Activated CD4-positive, CD25-positive, alpha-beta regulatory T cell treated with anti-CD3 and anti-CD28 coated beads, Interleukin-2, amount 50 U/mL, for 16 hours (primary cell): ENCODE measurements at regions not wholly inside any gene's neighbourhood (a gene's known extent, or its start where the extent isn't known, plus 50 kb on each side); places are given as distances from the start of the nearest gene placed in this dataset.

ENCODE experiments used
- DNase-seq: peaks from one replicate; pipeline ENCODE4 v3.0.0-alpha.2; 2020; ENCODE audit warnings: low read depth, low spot score

DNA sequence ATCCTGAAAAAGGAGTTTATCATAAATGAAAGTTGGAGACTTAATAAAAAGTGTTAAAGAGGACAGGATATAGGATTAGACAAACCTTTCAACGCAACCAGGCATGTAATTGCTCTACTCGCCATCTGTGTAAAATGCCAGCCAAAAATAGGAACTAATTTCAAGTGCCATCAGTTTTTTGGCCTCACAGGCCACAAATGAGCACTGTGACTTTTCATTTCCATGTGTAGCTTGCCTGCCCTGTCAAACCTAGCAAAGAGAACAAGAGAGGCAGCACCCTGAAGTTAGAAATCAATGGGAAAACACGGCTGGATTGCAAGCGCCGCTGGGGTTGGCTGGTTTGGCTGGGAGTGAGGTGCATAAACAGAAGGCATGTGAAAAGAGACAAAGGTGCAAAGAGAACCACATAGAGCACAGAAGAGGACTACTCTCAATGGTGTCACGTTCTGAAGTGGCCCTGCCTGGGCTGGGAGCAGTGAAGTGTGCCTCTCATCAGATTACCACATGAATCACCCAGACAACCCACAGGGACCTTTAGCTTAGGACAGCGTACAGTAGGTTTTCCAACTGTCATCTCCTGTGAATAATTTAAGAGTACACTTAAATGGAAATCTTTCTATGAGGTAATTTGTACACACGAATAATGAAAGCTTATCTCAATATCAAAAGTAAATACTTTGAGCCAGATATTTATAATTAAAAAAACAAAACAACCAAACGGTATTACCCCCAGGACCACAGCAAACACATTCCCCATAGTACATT is 78.0 kb upstream of the NHSL1 start:
- DNase-seq, result no peak

DNA sequence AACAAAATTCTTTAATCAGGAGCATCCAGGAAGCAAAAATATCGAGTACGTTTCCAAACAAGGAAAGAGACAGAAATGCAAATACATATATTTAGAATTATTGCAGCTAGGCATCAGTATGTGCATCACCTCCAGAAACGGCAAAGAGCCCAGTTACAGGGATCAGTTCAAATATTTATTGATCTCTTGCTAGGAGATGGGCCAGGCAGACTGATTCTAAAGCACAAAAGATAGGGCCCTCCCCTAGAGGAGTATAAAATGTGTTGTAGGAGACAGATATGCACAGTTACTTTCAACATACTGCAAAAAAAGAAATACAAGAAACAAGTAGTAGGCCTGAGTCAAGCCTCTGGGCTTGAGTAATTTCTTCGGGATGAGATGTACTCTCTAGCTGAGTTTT is 80.7 kb upstream of the NHSL1 start:
- DNase-seq, result no peak

DNA sequence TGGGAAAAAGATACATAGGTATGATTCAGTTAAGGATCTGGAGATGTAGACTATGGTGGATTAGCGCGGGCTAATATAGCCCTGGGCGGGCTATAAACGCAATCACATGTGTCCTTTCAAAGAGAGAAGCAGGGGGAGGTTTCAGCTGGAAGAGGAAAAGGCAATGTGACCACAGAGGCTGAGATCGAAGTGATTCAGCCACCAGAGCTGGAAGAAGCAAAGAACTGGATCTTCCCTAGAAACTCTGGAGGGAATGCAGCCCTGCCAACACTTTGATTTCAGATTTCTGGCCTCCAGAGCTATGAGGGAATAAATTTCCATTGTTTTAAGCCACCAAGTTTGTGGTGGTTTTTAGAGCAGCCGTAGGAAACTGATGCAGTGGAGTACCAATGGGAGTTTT is 81.5 kb upstream of the NHSL1 start:
- no peak for DNase-seq

DNA sequence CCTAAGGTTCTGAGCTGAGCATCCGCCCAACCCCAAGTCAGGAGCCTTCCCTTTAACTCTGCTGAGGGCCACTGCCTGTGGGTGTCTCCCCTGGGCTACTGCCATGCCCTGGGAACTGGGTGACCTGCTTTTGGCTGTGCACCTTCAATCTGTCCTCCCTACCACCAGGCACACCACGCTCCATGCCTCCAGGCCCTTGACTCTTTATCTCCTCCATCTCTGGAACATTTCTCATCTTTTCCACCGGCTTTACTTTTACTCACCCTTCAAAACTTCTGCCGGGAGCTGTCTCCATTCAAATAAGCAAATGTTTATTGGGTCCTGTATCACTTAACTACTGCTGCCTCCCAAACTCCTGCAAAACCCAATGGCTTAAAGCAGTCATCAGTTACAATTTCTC is 83.3 kb upstream of the NHSL1 start:
- DNase-seq, result no peak

DNA sequence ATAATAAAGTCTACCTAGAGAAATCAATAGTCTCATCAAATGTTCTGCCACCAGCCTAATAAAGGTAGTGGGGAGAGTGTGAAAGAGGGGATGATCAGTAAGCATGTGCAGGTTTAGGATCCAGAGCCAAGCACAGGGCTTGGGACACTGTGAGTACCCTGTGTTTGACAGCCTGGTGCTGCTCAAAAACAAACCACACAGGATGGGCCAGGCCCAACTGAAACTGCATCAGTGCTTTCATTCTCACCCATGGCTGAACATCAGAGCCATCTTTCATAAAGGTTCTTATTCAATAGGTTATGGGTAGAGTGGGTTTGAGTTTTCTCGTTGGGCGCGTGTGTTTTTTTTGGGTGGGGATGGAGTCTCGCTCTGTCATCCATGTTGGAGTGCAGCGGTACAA is 87.3 kb upstream of the NHSL1 start:
- no peak for DNase-seq

DNA sequence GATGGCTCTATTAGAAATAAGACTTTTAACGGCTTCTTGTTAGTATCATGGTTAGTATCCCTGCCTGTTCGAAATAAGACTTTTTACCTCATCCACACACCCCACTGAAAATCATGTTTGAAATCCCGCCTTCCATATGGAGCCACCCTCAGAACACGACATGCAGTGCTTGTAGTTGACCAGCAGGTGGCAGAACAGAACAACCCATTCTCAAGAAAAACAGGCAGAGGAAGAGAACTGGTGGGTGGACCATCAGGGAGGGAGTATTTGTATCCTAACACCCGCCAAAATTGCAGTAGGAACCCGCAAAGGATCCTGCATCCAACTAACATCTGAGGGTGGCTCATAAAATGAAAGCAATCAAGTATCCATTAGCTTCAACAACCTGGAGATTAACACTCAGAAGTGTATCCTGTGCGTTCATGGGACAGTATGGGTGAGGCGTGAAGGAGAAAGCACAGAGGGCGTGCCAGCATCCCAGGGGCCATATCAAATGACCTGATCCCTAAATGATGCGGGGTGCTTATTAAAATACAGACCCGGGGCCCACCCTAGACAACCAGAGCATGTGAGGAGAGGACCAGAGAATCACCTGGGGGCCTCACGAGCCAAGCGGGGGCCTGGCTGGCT is 89.6 kb upstream of the NHSL1 start:
- peak; percentile 26 for DNase-seq

DNA sequence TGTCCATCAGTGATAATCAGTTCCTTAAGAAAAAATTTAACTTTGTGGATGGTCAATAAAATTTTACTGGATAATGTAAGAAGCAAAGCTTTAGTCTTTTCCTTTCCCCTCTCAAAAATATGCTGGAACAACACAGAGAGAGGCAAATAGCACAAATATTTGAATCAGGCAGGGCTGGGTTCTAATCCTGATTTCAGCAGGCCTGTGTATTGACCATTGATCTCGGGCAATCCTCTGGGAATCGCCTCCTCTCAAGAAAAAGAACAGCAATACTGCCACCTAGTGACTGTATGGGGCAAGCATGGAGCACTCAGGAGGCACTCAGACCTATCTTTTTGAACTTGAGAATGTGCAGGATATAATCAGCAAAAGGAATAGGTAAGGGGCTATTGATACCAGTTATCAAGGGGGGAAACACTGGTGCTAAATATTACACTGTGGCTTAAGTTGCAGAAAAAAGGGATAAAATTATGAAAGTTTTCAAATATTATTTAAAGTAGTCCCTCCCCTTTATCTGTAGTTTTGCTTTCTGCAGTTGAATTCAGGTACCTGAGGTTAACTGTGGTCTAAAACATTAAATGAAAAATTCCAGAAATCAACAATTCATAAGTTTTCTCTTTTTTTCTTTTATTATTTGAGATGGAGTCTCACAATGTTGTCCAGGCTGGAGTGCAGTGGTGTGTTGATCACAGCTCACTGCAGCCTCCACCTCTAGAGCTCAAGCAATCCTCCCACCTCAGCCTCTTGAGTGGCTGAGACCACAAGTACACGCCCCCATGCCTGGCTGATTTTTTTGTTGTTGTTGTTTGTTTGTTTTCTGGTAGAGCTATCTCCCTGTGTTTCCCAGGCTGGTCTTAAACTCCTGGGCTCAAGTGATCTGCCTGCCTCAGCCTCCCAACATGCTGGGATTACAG is 91.8 kb upstream of the NHSL1 start:
- DNase-seq, result peak; percentile 23

DNA sequence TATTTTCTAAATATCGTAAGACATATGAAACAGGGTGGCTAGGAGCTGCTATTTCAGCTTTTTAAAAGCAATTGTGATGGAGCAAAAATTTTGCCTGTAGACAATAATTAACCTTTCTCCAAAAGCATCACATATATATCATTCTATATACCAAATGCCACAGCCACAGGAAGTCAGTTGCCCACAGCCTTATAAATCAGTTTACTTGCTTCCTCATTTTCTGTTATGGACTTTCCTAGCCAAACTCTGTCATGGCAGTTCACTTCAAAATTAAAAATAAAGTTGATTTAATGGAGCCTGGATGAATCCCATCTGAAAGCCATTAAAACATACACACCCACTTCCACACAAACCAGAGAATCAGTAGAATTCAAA is 93.4 kb upstream of the NHSL1 start:
- DNase-seq, result no peak

DNA sequence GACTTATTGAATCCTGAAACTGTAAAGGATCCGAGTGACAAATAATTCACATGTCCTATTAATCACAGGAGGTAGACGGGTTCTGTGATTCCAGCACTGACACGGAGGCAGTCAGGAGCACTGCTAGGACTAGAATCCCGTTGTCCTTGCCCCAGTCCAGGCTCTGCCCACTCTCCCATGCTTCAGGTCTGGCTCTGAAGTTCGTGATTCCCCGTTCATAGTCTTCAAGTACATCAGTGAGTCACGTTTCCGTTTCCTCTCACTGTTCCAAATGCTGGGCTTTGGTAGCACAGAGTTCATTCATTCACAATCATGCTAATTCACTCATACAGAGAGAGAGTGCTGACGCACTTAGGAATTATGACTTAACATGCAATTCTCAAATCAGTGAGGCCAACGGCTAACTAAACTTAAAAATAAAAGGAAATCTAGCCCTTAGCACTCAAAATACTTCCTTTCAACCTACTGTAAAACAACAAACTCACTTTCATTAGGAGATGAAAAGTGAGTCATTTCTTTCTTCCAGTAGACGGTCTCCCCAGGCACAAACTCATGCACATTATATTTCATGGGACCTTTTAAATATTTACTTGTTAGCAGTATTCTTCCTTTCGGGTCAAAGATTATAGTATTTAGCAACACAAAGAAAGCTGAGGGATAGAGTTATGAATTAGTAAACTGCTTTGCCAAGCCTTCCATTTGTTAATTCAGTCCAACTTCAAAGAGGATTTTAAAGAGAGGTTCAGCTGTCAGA is 94.0 kb upstream of the NHSL1 start:
- DNase-seq, result no peak

DNA sequence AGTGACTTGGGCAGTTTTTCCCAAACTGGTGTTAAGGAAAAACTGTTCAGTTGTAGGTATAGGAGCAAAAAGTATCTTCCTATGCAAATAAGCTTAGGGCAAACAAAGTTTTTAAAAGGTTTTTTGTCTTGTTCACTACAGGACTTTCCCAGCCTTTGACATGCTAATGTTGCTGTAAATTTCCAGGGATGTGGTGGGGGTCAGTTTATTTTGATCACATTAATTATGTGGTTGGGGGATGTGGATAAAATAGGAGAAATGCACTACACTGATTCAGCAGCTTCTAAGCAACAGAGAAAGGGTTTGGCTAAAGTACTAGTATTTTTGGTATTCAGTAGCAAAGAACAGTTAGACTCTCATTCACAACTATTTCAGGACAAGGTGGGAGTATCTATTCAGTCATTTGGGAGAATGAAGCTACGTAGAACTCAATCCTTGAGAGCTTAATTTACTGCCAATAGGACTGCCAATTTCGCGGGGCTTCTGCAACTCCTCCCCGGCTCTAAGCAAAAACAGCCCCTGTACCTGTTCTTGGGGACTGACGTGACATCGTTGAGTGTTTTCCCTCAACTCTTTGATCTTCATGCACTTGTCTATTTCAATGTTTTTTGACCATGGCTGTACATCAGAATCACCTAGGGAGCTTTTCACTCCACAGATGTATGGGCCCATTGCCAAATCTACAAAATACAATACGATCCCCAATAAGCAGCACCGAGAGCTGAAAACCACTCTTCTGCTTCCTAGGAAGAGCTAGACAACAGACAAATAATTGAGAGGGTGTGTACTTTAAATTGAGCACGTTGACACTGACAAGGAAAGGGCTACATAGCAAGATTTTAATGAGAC is 94.8 kb upstream of the NHSL1 start:
- DNase-seq, result no peak

DNA sequence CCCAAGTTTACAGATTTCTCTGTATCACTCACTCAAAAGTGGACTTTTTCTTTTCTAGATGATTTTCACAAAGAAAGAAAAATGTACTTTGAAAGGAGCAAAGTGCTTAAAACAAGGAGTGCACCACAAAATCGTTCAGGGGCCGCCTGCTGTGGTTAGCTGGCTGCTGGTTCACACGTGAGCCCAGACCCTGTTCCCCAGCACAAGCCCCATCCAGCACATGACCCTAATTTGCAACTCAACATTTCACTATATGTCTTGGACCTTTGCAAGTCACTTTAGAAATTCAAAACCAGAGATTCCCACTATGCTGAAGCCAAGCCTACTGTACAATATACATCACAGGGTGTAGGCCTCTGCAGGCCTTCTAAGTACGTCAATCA is 95.5 kb upstream of the NHSL1 start:
- DNase-seq, result no peak

DNA sequence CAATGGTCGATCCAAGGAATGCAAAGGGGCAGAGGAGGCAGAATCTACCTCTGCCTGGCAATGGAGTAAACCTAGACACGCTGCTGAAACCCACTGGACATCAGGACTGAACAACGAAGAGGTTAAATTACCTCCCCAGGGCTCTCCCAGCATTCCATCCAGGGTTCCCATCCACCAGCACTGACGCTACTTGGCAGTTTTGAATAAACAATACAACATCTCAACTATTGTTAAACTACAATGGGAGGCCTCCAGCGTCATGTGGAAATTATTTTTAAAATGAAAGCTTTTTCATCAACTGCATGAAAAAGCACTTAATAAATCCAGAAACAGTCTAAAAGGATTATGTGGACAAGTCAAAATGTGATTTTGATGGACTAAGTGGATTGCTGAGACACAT is 96.8 kb upstream of the NHSL1 start:
- DNase-seq, result no peak

DNA sequence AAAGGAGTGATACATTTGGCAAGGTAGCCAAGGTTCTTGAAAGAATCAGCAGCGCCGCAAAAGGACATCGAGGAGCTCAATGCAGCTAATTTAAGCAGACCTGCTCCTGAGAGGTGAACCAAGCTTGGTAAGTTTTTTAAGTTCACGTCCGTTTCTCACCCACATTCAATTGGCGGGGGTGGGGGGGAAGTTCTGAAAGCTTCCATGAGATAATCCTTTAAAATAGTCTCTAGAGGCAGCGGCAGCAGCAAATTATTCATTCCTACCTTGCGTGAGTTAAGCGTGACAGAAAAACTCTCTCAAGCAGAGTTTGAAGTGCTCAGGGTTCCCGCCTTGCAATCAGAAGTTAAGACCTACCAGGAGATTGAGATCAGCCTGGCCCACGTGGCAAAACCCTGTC is 97.3 kb upstream of the NHSL1 start:
- DNase-seq, result no peak

DNA sequence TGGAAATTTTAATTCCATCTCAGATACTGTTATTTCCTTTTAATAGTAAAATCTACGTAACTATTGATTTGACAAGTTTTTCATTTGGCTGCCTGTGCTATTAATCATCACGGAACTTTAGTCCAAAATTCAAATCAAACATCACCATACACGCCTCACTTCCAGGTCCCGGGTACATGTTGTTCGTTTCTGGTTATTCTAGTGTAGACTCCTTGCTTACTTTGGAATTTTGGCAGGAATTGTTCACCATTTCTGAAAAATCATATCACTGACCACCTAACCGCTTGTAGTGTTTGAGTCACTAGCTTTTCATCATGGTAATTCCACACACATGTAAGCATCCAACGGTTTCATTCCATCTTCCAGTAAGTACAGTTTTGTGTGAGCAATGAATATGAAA is 98.0 kb upstream of the NHSL1 start:
- no peak for DNase-seq

DNA sequence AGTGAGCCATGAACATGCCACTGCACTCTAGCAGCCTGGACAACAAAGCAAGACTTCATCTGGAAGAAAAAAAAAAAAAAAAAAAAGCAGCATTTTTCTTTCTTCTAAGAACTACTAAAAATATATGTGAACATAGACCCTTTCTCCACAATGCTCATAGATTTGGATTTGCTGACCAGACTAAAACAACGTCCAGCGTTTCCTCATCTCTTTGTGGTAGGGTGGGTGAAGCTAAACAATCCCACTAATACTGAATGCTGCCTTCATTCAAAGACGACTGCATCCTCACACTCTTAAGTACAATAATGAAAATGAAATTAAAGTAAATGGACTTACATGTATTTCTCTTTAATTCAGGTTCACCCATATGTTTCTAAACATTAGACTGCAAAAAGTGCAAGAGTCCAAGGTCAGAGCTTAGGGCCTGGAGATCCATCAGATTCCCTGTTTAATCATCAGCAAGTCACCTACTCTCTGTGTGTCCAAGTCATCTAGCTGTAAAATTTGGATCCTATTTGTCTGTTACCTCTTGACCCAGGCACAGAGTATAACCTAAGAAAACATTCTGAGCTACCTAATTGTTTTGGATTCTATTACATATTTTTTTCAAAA is 99.4 kb upstream of the NHSL1 start:
- DNase-seq, result no peak

DNA sequence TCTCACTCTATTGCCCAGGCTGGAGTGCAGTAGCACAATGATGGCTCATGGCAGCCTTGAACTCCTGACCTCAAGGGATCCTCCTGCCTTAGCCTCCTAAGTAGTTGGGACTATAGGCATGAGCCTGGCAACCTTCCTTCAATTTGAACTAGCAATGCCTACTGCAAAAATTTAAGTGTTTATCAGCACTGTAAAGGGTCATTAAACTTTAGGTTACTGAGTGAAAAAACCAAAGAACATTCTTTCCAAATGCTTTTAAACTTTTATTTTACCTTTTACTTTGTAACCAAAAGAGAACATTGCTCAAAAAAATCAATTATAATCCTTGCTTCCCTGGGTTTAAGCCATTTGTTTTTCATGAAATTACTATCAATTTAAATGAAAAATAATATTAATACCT is 101.0 kb upstream of the NHSL1 start:
- DNase-seq, result no peak

DNA sequence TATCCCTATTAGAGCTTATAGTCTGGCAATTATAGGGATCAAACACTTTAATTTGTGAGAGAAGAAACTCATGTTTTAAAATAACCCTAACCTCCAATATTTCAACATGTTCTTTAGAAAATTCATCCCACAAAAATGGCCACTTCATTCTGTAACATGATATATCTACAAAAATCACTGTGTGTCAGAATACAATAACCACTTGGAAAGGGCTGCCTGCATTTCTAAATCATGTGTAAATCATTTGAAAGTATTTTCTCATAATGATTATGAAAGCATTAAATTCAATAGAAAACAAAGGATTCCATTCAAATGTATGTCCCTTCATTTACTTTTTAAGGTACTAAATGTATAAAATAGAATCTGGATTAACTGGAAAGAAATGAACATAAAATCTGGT is 101.4 kb upstream of the NHSL1 start:
- no peak for DNase-seq

DNA sequence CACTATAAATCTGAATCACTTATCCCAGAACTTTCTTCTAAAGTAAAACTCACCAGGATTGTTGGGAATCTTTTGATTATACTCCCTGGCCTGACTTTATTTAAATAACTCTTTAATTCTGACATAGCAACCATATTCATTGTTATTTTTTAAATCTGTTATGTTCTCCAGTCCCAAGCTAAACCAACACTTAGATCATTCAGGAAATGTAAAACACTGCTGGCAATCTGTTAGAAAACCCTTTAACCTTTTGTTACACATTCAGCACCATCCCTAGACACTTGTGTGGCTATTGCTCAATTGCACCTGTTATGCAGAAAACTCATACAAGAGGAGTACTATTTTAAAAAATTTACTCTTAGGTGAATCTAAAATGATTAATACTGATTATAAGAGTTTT is 101.8 kb upstream of the NHSL1 start:
- no peak for DNase-seq

DNA sequence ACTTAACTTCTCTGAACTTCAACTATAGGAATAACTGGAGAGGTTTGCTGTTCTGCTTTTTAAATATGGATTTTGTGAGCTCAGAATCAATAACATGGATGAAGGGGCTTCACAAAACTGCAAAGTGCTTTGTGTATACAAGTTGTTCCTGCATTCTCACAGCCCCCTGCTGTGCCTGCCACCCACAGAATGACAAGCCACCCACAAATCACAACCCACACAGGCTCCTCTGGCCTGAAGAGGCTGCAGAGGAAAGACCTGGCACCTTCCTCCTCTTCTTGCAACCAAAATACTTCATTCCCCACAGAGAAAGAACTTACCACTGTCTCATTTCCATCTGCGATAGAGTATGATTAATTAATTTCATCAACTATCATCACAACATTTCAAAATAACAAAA is 106.7 kb upstream of the NHSL1 start:
- no peak for DNase-seq
